Kidney (tissue), 13 donors: ENCODE measurements at regions not wholly inside any gene's neighbourhood (a gene's known extent, or its start where the extent isn't known, plus 50 kb on each side); places are given as distances from the start of the nearest gene placed in this dataset.

Experiments
- DNase-seq, 5 donors: peaks; one replicate each; pipeline ENCODE4 v3.0.0-alpha.2; 2013 to 2020
- FAIRE-seq: peaks from 2 replicates; lab custom pipeline; 2012; peaks lifted over from hg19 to GRCh38; lab: Jason Lieb, UNC
- H3K27ac ChIP-seq, 2 donors: one replicate each; pipeline ENCODE4 v1.7.0; 2013; ENCODE audit warnings: low read depth in 2 of 2, low read length in 2 of 2, inconsistent platforms in 1 of 2
- H3K27me3 ChIP-seq: one replicate; pipeline ENCODE4 v1.7.1; 2013; ENCODE audit warnings: low read length, inconsistent platforms; ENCODE audit not compliant: control insufficient read depth, insufficient read depth
- H3K36me3 ChIP-seq, 3 donors: one replicate each; pipeline versions ENCODE4 v1.7.0 to v1.7.1; 2013; ENCODE audit warnings: low read length in 3 of 3, control low read depth in 1 of 3, inconsistent platforms in 1 of 3; ENCODE audit not compliant: insufficient read depth in 3 of 3, control insufficient read depth in 2 of 3
- H3K4me1 ChIP-seq, 3 donors: one replicate each; pipeline versions ENCODE4 v1.7.0 to v1.7.1; 2013; ENCODE audit warnings: low read length in 3 of 3, inconsistent platforms in 1 of 3, low read depth in 1 of 3; ENCODE audit not compliant: control insufficient read depth in 2 of 3, insufficient read depth in 2 of 3
- H3K4me3 ChIP-seq, 3 donors: one replicate each; pipeline versions ENCODE4 v1.7.0 to v1.8.1; 2013; ENCODE audit warnings: low read length in 3 of 3, control low read depth in 1 of 3, inconsistent platforms in 1 of 3
- H3K9ac ChIP-seq, 3 donors: one replicate each; pipeline versions ENCODE4 v1.7.0 to v1.7.1; 2013; ENCODE audit warnings: low read length in 3 of 3, control low read depth in 1 of 3, inconsistent platforms in 1 of 3
- H3K9me3 ChIP-seq, 3 donors: one replicate each; pipeline versions ENCODE4 v1.7.0 to v1.7.1; 2013; ENCODE audit warnings: low read length in 3 of 3, control low read depth in 1 of 3, inconsistent platforms in 1 of 3; ENCODE audit not compliant: control insufficient read depth in 2 of 3, insufficient read depth in 1 of 3
- intact Hi-C: fragments of 100-400 bp; cut with DNase I; formaldehyde crosslinking; loops from one replicate; pipeline ENCODE4 v1.11.1; 2022
- TF ChIP-seq, protein P1 (sequence below): IDR thresholded peaks from 3 replicates; pipeline ENCODE4 v1.5.1; 2012; ENCODE audit warnings: mild to moderate bottlenecking, moderate library complexity, borderline replicate concordance; ENCODE audit not compliant: insufficient read depth; ENCODE audit errors: extremely low read depth
- donor health status: control.
- donor health status: control.
- donor health status: control.
- donor health status: control.
- donor health status: control.
- donor health status: DM: yes; HTN: yes; CAD: no.
- donor health status: Normal renal cell carcinoma (clear cell type).

DNA sequence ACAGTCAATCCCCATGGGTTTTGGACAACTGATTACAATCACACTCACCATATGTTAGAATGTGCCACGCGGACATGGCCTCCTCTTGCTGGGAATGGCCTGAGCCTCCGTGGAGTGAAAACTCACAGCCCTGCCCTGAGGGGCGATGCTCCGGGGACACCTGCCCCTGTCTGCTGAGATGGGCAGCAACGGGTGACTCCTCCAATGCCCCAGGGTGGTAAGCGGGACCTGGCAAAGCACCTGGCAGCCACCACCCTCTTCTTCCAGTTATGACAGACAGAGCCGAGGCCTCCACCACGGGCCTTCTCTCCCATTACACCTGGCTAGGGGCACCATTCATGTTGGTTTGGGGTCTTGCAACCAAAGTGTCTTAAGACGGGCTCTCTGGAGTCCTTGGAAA lies 94.9 kb upstream of the COL5A1 start:
- Histone ChIP-seq H3K27me3 (no peaks in the 10 kb centered on the region), H3K36me3 (no peaks in the 10 kb centered on the region), H3K9ac (no peak overlapping the region), H3K4me3 (no peak overlapping the region), H3K9me3 (no peaks in the 10 kb centered on the region), H3K4me1 (no peaks in the 10 kb centered on the region), H3K27ac (no peak overlapping the region)
- TF ChIP-seq, protein P1, sequence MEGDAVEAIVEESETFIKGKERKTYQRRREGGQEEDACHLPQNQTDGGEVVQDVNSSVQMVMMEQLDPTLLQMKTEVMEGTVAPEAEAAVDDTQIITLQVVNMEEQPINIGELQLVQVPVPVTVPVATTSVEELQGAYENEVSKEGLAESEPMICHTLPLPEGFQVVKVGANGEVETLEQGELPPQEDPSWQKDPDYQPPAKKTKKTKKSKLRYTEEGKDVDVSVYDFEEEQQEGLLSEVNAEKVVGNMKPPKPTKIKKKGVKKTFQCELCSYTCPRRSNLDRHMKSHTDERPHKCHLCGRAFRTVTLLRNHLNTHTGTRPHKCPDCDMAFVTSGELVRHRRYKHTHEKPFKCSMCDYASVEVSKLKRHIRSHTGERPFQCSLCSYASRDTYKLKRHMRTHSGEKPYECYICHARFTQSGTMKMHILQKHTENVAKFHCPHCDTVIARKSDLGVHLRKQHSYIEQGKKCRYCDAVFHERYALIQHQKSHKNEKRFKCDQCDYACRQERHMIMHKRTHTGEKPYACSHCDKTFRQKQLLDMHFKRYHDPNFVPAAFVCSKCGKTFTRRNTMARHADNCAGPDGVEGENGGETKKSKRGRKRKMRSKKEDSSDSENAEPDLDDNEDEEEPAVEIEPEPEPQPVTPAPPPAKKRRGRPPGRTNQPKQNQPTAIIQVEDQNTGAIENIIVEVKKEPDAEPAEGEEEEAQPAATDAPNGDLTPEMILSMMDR = no peak
- intact Hi-C loops = no loop called here
- no peak for FAIRE-seq
- peak in 1 of 5 donors; percentile 55 for DNase-seq

DNA sequence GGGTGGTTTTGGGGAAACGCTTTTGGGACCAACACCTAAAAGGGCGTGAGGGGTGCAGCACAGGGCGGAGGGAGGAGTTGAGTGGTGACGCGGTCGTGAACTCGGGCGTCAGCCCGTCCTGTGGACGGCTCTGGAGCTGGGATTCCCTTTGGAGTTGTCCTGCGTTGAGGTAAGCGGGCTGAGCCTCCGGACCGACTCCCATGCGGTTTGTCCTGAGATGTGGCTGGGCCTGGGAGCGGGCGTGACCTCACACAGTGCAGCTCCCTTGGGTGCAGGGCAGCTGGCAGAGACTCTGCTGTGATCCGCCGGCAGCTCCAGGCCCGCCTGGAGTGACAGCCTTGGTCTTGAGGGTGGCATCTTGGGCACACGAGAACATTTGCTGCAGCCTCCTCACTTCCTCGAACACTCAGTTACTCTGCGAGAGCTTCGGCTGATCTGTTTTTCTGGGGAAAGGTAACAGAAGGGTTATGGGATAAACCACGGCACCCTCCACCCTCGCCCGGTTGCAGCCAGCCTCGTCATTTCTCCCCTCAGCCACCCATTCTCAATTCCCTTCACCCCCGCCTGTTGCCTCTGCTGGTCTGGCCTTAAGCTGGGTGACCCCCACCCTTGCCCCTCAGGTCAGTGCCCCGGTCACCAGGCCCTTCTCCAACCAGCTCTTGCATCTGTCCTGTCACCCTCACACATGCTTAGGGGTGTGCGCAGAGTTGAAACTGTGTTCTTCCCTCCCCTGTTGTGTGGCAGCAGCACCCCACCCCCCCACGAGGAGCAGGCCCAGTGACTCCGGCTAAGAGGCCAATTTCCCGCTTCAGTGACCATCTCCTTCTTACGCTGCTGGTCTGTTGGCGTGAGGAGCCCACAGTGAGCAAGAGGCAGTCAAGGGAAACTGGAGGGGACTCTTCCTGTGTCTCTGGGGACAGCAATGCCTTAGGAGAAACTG lies 94.2 kb upstream of the COL5A1 start:
- TF ChIP-seq, protein P1 = no peak
- H3K4me1 ChIP-seq = peaks cover 0 to 1% (median 0%) of the 10 kb centered on the region in 3 donors
- FAIRE-seq = no peak
- H3K27me3 ChIP-seq = no peaks in the 10 kb centered on the region
- H3K36me3 ChIP-seq = no peaks in the 10 kb centered on the region
- peak in 4 of 5 donors; percentile 68 to 81 (median 72) for DNase-seq
- no peak overlapping the region for H3K27ac ChIP-seq
- no peak overlapping the region for H3K9ac ChIP-seq
- H3K4me3 ChIP-seq = no peak overlapping the region
- intact Hi-C loops = no loop called here
- H3K9me3 ChIP-seq = no peaks in the 10 kb centered on the region

DNA sequence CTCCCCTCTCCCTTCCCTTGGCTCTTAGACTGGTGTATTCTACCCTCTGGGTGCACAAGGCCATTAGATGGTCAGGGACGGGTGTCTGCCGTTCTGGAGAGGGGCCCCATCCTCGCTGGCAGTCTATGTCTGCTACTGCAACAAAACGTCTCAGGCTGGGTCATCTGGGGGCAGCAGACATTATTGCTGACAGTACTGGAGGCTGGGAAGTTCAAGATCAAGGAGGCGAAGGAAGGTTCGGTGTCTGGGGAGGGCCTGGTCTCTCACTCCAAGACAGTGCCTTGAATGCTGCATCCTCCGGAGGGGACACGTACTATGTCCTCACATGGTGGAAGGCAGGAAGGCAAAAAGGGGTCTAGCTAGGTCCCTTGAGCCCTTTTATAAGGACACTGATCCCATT lies 93.4 kb upstream of the COL5A1 start:
- Histone ChIP-seq H3K4me3 (no peak overlapping the region), H3K27ac (no peak overlapping the region), H3K9ac (no peak overlapping the region), H3K4me1 (peaks cover 0 to 5% (median 0%) of the 10 kb centered on the region in 3 donors), H3K9me3 (no peaks in the 10 kb centered on the region), H3K36me3 (no peaks in the 10 kb centered on the region), H3K27me3 (no peaks in the 10 kb centered on the region)
- intact Hi-C loops = no loop called here
- no peak for FAIRE-seq
- DNase-seq = peak in 1 of 5 donors; percentile 48
- TF ChIP-seq, protein P1 = no peak
